AG04450 (cell line): ENCODE measurements at regions not wholly inside any gene's neighbourhood (a gene's known extent, or its start where the extent isn't known, plus 50 kb on each side); places are given as distances from the start of the nearest gene placed in this dataset.
A peak's percentile ranks its signal among the peaks of the same experiment; 100 is the strongest.

ENCODE experiments used
- CTCF ChIA-PET: fragments of 300-600, 350-600 bp; formaldehyde crosslinking; extraction: SDS; loops from one replicate; lab custom pipeline; 2022; ENCODE audit warnings: antibody characterized with exemption, inconsistent platforms; lab: Charles Lee
- POLR2A ChIA-PET: fragments of 350-600 bp; formaldehyde crosslinking; extraction: SDS; loops from one replicate; lab custom pipeline; 2021; ENCODE audit warnings: antibody characterized with exemption, inconsistent platforms; lab: Yijun Ruan, JAX
- DNase-seq: peaks from one replicate; pipeline ENCODE4 v3.0.0-alpha.2; 2011; ENCODE audit warnings: low read depth, low spot score
- H3K27ac ChIP-seq: one replicate; pipeline ENCODE4 v1.5.1; 2012; ENCODE audit warnings: low read depth, low read length, control low read depth
- H3K27me3 ChIP-seq: one replicate; pipeline ENCODE4 v1.6.0; 2012; ENCODE audit warnings: low read length; ENCODE audit not compliant: control insufficient read depth, insufficient read depth
- H3K4me3 ChIP-seq: 2 replicates; pipeline ENCODE4 v1.5.1; 2011; ENCODE audit warnings: mild to moderate bottlenecking, low read depth, low read length, control low read depth
- H3K9me3 ChIP-seq: 2 replicates; pipeline ENCODE4 v1.5.1; 2012; ENCODE audit warnings: low read length; ENCODE audit not compliant: control insufficient read depth, insufficient read depth
- TF ChIP-seq, protein P1 (sequence below): IDR thresholded peaks from 2 replicates; pipeline ENCODE4 v1.5.1; 2011; ENCODE audit warnings: low read depth, low read length, control low read depth, inconsistent platforms

DNA sequence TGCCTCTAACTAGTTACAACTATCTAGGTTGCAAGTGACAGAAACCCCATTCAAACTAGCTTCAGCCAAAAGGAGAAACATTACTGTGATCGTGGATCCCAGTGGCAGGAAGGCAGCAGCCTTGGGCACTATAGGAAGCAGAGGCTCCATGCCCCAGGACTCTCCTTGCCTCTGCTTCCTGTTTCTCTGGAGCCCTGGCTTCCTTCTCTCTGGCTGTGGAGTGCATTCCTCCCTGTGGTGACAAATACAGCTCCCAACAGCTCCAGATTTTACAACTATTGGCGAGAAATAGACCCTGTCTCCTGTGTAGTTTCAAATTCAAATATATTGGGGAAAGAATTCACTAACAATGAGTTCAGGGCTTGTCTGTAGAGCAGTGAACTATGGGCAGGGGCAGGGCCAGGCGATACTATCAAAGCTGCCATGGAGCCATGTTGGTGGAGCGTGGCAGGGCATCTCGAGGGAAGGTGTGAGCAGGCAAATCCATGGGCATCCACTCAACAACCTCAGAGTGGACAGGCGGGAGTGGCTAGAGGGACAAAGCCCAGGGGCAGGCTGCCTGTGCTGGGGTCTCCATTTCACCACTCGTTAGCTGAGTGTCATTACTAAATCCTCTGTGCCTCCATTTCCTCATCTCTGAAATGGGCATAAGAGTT, 189.5 kb downstream of the ERCC6L2 start:
- no peaks in the 10 kb centered on the region; the same call in 1 of the 2 replicates for H3K9me3 ChIP-seq
- TF ChIP-seq, protein P1, sequence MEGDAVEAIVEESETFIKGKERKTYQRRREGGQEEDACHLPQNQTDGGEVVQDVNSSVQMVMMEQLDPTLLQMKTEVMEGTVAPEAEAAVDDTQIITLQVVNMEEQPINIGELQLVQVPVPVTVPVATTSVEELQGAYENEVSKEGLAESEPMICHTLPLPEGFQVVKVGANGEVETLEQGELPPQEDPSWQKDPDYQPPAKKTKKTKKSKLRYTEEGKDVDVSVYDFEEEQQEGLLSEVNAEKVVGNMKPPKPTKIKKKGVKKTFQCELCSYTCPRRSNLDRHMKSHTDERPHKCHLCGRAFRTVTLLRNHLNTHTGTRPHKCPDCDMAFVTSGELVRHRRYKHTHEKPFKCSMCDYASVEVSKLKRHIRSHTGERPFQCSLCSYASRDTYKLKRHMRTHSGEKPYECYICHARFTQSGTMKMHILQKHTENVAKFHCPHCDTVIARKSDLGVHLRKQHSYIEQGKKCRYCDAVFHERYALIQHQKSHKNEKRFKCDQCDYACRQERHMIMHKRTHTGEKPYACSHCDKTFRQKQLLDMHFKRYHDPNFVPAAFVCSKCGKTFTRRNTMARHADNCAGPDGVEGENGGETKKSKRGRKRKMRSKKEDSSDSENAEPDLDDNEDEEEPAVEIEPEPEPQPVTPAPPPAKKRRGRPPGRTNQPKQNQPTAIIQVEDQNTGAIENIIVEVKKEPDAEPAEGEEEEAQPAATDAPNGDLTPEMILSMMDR, result no peak
- POLR2A ChIA-PET, result no interaction called here
- H3K27me3 ChIP-seq, result peaks cover 15% of the 10 kb centered on the region
- no peak overlapping the region for H3K4me3 ChIP-seq
- no peak overlapping the region for H3K27ac ChIP-seq
- no peak for DNase-seq
- CTCF ChIA-PET, result no interaction called here

- Histone ChIP-seq H3K9me3 (no peaks in the 10 kb centered on the region; the same call in 1 of the 2 replicates), H3K27me3 (peaks cover 11% of the 10 kb centered on the region), H3K4me3 (no peak overlapping the region), H3K27ac (no peak overlapping the region)
- CTCF ChIA-PET, result no interaction called here
- no peak for DNase-seq
- POLR2A ChIA-PET, result interaction anchor here (0.7 kb wide), 1 partner anchor 23 kb away, joined by 3 read pairs; no protein-coding TSS in a partner anchor
- TF ChIP-seq, protein P1, result no peak
These were observed 187.4 kb downstream of the ERCC6L2 start for GRCh38 chr9:96062854-96063253.

- Histone ChIP-seq H3K27me3 (peaks cover 6% of the 10 kb centered on the region), H3K9me3 (no peaks in the 10 kb centered on the region; the same call in 1 of the 2 replicates), H3K4me3 (no peak overlapping the region), H3K27ac (no peak overlapping the region)
- ChIA-PET POLR2A (no interaction called here), CTCF (interaction anchor here (0.7 kb wide), 1 partner anchor 335 kb away, joined by 3 read pairs; no protein-coding TSS in a partner anchor)
- TF ChIP-seq, protein P1, result no peak
- no peak for DNase-seq
These were observed 186.5 kb downstream of the ERCC6L2 start for GRCh38 chr9:96062031-96062430.

DNA sequence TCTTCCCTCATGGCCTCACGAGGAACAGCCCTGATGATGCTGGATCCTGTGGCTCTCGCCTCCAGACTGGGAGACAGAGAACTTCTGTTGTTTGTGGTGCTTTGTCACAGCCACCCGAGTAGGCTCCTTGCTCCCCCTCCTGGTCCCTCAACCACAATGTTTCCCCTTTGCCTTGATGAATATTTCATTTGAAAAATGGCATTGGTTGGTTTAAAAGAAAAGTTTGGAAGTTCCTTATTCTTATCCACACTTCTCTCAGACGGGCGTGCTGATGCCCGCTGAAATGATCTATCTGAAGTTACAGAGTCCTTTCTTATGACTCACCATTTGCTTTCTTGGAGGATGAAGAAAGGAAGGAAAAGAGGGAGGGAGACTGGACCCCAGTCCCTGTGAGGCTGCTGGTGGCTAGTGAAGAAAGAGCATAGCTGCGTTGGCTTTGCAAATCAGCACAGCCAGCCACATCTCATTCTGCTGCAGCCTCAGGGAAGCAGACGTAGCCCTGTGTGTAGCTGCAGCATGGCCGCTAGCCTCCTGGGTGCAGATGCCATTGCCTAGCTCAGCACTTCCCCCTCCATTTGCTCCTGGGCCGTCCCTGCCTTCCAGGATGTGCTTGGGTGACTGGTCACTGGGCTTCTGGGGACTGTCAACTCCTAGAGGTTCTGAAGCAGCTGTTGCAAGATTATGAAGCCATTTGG, 185.9 kb downstream of the ERCC6L2 start:
- no peaks in the 10 kb centered on the region for H3K9me3 ChIP-seq
- peaks cover 9% of the 10 kb centered on the region for H3K27me3 ChIP-seq
- no peak overlapping the region for H3K4me3 ChIP-seq
- ChIA-PET POLR2A (no interaction called here), CTCF (interaction anchor here (0.7 kb wide), 1 partner anchor 334 kb away, joined by 3 read pairs; no protein-coding TSS in a partner anchor)
- no peak overlapping the region for H3K27ac ChIP-seq
- no peak for DNase-seq
- TF ChIP-seq, protein P1, result peak; percentile 45

GRCh38 chr9:96058218-96058617, 182.7 kb downstream of the ERCC6L2 start:
- Histone ChIP-seq H3K27ac (no peak overlapping the region), H3K4me3 (no peak overlapping the region), H3K9me3 (no peaks in the 10 kb centered on the region; the same call in 1 of the 2 replicates), H3K27me3 (peaks cover 21% of the 10 kb centered on the region)
- no peak for DNase-seq
- ChIA-PET POLR2A (no interaction called here), CTCF (no interaction called here)
- TF ChIP-seq, protein P1, result no peak
